Stimulated activated CD4-positive, alpha-beta T cell treated with anti-CD3 and anti-CD28 coated beads, Interleukin-12 subunit alpha, Interleukin-12 subunit beta, amount 100 ng/mL, for 4 hours (primary cell): ENCODE measurements at regions not wholly inside any gene's neighbourhood (a gene's known extent, or its start where the extent isn't known, plus 50 kb on each side); places are given as distances from the start of the nearest gene placed in this dataset.

Experiments
- DNase-seq: peaks from one replicate; pipeline ENCODE4 v3.0.0-alpha.2; 2020

DNA sequence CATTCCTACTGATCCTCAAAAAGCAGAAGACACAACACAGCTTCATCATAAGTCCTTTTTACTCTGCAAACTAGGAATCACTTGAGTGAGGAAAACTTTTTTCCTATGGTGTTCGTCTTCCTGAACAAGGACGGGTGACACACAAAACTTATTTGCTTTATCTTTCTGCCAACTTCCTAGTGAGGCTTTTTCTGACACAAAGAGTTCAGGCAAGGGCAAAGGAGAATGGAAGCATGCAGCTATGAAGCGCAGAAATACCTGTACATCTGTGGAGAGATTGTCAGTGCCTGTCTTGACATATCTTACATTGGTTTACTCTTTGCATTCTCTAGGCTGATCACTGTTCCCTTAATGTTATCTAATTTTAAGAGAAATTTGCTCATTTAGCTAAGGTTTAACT lies 548.0 kb upstream of the IGFBP7 start:
- no peak for DNase-seq

DNA sequence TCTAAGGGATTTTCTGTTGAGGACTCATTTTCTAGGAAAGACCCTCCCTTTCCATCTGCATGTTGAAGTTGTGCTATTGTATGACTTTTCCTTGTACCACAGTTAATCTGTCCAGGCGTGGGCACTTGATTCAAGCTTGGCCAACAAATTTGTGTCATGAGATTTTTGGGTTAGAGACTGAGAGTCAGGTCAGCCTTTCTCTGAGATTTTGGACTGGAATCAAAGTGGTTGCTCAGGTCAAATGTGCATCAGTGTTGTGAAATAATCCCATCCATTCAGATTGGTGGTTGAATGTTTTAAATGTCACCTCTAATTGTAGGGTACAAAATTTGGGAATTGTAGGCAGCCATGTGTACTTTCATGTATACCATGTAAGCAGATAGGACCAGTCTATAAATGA lies 545.2 kb upstream of the IGFBP7 start:
- DNase-seq: no peak

DNA sequence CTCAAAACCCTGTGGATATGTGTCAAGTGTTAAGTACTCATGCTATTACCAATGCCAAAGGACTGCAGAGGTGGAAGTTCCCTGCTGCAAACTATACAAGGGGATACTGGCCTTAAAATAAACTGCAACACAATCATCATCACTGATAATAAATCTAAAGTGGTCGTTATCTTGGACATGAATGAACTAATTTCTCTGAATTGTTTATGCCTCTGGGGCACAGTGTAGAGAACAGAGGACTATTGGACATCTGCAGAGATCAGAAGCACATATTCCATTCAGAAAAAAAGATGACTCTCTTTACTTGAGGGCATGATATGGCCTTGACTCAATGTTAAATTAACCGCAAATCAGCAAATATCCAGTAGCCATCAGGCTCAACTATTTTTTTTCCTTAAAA lies 542.6 kb upstream of the IGFBP7 start:
- no peak for DNase-seq

DNA sequence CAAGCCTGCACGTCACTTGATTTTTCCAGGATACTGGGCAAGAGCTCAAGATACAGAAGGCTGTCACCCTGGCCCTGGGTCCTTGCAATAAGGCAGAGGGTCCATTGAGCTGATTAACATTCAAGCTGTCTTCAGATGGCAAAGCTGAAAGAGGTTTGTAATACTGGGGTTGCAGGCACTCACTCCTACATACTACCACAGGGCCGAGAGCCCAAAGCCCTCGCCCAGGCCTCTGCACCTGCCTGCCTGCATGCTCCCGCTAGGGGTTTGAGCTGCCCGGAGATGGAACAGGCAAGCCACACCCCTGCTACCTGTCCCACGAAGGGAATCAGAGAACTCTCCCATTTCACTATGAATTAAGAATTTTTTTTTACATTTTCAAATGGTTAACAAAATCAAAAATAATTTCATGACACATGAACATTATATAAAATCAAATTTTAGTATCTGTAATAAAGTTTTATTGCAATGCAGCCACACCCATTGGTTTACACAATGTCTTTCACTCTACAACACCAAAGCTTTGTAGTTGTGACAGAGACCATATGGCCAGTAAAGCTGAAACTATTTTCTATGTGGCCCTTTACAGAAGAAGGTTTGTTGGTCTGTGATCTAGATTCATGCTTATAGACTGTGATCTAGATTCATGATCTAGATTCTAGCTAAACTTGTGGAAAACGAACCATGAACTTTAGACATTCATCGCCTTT lies 530.4 kb upstream of the IGFBP7 start:
- DNase-seq: no peak

DNA sequence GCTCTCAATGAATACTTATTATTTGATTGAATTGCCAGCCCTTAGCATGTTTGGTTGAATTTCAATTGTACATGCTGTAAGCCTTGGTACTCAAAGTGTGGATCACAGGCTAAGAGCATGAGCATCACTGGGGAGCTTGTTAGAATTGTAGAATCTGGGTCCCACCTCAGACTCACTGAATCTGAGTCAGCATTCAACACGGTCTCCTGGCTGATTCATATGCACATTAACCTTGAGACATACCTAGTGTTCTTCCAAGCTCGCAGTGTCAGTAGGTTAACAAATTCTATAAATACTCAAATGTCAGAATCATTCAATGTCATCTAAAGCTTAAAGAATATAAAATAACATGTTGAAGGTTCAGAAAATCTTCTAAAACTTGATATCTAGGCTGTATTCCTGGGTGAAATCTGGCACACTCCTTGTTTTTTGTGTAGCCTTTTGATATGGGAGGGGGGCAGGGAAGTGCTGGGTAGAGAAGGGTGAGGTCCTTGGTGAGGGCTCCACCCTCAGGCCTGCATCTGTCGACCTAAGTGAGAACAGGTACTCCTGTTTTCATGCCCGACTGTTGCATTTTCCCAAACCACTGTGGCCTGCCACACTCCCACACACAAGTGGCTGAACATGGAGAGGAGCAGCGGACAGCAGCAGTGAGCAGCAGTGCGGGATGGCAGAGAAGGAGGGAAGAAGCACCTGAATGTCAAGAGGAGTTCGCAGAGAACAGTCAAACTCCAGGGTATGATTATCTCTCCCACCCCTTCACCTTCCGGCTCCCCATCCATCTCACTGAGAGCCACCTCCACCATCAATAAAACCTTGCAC lies 529.6 kb upstream of the IGFBP7 start:
- no peak for DNase-seq

DNA sequence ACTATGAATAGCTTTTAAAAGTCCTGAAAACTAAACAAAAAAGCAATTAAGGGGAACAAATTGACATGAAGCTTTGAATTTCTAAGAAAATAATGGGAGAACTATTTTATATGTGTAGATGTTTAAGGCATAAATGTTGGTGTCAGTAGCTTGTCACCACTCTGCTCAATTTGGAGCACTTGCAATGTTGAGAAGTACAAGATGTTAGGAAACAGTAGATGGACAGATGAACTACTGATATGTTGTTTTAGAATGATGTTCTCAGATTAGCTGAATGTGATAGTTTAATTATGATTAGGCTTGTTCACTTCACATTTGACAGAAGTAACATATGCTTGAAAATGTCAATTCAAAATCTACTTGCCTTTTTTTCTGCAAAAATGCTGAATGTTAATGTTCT lies 525.7 kb upstream of the IGFBP7 start:
- no peak for DNase-seq

DNA sequence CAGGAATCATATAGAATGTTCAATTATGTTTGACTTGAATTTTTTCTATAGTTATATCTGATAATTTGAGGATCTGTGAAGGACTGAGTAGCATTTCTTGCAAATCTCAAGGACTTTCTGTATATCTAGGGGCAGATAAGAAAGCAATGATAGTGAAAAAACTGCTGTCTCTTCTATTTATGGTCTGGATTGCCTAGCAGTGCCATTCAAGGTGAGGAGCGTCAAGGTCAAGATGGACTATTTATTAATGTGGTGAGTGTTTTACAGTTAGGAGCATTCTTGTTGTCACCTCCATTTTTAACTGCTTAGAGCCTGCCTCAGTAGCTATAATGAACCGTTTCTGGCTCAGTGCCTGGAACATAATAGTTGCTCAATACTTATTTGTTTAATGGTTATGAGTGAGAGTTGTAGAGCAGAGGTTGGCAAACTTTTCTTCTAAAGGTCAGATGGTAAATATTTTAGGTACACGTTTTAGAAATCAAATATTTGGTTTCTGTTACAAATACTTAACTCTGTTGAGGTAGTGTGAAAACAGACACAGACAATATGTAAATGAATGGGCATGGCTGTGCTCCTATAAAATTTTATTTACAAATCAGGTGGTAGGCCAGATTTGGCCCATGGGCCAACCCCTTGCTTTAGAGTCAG lies 523.2 kb upstream of the IGFBP7 start:
- no peak for DNase-seq

DNA sequence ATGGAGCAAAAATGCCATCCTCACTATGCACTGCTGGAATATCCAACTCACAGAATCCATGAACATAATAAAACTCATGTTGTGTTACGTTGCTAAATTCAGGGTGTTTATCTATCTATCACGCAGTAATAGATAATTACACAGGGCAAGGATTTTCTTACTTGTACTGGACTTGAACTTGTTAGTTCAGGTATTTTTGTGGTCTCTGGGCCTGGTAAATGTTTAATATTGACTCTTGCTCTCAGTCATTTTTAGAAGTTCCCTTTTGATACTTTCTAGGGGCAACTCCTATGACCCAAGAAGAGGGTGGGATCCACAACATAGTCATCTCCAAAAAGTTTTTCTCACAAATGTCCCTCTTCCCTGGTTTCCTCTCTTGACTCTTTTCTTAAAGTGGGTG lies 522.4 kb upstream of the IGFBP7 start:
- DNase-seq: no peak

DNA sequence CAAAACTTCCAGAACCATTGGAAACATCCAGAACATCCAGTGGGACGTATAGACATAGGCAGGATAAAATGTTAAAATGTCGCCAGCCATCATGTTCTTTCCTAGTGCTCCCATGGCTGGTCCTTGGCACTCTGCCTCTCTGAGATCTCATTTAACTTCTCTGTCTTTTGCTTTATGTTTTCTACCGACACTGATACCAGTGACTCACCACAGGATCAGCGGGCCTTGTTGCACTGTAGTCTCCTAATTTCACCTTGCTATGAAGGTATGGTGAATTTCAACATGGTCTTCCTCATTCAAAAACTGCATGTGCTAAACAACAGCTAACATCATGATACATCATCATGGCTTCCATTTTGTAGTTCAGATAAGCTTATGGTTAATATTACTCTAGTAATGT lies 521.0 kb upstream of the IGFBP7 start:
- no peak for DNase-seq

DNA sequence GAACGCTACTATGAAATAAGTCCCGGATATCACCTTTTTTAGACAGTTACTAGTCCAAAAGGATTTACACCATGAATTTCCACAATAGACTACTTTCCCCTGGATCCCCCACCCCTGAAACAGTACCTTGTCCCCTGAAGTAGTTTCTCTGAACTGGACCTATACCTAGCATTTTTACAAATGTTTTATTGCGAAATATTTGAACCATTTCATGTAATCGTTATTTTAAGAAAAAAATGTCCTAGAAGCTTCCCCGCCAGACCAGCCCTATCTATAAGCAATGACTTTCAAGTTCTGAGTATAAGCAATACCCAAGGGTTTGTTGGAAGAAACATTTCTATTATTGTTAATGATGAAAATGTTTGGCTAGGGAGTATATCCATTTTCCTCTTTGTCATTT lies 517.8 kb upstream of the IGFBP7 start:
- DNase-seq: no peak

DNA sequence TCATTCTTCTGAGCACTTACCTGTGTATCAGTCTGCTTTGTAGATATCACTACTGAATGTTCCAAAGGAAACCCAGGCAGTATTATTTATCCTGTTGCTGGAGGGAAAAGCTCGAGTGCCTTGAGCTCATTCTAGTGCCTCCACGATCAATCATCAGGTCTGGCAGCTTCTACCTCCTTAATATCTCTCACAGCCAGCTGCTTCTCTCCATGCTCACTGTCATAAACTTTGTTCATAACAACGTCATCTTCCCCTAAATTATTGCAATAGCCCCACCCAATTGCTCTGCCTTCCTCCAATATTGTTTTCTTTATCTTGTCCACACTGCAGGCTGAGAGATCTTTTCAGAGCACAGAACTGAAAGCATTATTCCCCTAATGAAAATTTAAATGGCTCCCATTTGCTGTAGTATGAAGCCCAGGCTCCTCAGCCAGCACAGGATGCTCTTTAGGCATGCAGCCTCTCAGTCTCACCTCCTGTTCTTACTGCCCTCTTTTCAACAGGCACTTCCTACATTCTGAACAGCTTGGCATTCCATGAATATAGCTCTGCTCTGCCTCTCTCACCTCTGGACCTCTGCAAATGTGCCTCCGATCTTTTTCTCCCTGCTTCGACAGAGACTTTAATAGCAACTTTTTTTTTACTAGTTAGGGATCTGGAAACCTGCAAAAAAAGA lies 504.2 kb upstream of the IGFBP7 start:
- no peak for DNase-seq

DNA sequence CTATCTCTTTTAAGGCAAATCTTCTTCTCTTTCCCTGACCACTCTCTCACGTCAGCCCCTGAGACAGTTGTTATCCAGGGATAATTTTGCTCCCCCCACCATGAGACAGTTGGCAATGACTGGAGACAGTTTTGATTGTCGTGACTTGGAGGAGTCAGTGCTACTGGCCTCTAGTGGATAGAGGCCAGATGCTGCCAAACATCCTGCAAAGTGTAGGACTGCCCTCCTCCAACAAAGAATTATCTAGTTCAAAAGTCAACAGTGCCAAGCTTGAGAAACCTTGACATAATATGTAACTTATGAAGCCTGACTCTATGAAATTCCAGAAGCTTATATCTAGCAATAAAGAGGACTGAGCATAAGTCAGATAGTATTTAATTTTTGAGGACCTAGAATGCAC lies 502.1 kb upstream of the IGFBP7 start:
- DNase-seq: no peak

DNA sequence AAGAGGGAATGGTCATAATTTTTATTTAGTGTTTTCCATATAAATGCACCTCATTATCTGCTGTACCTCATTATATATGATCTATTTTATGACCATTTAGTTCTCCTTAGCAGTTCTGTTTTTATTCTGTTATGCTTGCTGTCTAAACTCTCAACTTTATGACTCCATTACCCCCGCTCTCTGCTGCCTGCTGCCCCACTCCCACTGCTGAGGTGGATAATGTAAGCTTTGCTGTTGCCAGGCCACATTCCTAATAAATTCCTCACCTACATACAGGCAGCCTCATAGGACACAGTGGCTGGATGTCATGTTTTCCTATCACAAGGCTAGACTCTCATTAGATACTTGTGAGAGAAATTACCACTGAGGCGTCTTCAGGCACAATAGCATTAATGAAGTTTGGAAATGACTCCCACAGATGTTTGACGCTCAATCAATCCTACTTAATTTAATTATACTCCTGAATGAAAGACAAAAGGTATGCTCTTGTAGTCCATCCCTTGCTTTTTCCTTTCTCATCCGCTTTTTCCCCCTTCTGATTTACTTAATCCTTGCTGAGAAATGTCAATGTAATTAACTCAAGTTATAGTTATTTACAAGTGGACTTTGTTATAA lies 497.5 kb upstream of the IGFBP7 start:
- no peak for DNase-seq

DNA sequence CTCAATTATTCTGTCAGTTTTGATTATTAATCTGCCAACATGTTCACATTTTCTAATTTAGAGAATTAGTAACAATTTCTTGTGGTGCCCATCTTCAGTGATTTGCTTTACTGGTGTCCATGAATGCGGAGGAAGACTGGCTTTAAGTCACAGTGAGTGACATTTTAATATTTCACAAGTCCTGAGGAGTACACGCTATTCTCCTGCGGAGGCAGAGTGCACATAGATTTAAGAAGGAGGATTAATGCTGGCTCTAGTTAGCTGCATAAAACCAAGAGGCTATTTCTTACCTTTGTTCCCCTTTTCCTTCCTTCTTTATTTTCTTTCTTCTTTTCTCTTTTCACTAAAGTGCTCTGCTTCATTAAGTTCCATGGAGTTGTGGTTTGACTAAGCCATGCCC lies 495.2 kb upstream of the IGFBP7 start:
- no peak for DNase-seq

DNA sequence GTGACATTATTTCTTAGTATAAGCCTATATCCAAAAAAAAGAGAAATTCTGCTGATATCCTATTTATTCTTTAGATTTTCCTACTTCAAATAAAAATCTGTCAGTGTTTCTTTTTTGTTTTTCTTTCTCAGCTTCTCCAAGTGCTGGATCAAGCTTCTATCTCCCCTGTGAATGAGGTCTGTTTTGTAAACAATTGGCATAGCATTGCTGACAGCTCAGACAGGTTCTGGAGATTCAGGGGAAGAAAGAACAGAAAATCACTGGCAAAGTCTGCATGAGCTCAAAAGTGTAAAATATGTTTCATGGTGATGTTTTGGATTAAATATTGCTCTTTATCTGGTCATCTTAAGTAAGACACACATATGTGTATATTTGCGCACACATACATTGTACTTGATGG lies 492.0 kb upstream of the IGFBP7 start:
- no peak for DNase-seq

DNA sequence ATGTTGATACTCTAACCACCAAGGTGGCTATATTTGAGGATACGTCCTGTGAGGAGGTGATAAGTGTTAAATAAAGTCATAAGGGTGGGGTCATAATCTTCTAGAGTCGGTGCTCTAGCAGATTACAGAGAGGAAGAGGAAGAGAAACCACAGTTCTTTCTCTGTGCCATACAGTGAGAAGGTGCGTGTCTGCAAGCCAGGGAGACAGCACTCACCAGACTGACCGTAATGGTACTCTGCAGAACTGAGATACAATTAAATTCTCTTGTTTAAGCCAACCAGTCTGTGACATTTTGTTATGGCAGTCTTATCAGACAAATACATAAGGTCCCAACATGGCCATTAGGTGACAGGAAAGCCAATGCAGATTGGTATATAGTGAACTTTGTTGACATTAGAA lies 480.9 kb upstream of the IGFBP7 start:
- DNase-seq: no peak

DNA sequence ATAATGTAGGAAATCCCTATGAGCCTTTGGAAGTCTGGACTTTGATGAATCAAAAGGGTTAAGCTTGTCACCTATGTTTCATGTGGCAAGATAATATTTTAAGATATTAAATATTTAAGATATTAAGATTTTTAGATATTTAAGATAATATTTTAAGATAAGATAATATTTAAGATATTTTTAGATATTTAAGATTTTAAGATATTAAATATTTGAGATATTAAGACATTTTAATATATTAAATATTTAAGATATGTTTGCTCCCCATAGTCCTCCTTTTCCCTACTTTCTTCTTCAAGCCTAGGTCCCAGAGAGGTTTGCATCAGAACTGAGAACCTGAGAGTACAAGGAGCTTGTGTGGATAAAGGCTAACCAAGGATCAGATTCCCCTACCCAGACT lies 478.4 kb upstream of the IGFBP7 start:
- DNase-seq: no peak

DNA sequence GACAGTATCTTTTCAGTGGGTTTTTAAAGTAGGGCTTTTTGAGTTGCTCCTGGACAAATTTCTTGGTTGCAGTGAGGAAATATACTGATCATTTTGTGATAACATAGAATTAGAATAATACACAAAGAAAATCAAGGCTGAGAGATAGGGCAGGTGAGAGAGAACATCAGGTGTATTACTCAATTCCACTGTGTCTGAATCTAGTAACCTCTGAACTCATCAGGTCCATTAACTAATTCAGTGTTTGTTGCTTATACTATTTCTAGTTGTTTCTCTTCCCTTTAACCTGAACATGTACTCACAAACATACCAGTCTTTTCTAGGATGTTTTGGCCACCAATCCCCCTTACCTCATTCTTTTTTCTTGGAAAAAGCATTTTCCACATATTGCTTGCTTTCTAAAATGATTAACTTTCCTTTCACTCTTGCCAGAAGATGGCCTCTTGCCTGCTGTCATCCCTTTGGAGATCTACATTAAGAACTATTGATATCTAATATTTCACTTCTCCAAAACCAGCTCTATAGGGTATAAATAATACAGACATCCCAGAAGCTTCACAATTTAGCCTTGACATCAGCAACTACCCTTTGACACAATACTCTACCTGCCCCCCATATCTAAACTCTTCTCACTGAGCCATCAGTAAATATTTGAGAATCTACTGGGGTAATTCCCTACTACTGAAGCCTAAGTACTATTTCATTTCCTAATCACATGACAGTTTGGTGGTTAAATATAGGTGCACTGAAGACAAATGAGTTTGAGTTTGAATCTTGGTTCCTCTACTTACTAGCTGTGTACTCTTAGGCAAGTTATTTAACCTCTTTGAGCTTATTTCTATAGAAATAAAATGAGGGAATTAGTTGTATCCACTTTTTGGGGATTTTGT lies 470.8 kb upstream of the IGFBP7 start:
- DNase-seq: no peak

DNA sequence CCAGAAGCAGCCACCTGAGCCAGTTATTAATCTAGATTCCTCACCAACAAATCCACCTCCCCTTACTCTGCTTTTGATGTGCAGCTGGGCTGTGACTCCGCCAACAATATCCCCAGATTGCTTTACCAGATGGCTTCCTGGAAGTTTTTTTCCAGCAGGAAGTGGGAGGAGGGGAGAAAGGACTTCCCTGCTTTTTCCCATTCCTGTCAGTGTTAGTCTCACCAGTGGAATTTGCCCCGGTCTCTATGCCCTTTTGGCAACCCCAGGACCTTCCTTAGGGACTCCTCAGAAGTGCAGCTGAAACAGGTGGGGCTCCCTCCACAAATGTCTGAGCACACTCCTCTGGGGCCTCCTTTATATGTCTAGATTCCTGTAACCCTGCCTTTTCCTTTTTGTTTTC lies 465.2 kb upstream of the IGFBP7 start:
- no peak for DNase-seq

DNA sequence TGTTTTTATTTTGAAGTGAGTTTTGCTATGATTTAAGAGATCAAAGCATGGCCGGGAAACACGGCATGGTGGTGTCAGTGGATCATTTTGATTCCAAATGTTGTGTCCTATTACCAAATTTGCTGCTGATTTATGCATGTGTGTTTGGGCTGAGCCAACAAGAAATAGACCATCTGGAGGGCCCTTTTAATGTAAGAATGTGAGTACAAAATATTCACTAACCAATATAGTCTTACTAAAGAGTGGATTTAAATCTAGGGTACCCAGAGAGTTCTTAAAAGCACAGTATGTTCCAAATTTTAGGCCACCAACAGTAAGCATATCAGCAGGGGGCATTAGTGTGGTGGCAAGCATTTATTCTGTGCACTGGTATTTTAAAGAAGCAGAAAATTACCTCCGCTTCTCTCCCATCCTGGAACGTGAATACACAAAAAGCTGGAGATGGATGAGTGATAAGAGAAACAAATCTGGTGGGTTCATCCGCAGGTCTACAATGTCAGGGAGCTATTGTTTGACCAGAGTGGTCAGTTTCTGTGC lies 444.4 kb upstream of the IGFBP7 start:
- no peak for DNase-seq

DNA sequence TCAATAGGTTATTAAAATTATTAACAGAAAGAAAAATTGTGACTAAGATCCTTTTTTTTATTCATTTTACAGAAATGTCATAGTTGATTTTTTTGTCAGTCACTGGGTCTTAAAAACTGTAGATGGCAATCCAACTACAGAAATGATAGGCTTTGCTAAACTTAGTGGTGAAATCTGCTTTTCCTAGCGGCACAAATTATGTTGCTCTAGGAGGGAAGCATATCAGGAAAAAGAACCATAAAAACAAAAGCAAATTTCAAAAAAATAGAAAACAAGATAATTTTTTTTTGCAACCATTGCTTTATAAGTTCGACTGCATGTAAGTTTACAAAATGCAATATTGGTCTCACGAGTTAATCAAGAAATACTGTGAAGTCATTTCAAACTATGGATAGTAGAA lies 443.5 kb upstream of the IGFBP7 start:
- DNase-seq: no peak

DNA sequence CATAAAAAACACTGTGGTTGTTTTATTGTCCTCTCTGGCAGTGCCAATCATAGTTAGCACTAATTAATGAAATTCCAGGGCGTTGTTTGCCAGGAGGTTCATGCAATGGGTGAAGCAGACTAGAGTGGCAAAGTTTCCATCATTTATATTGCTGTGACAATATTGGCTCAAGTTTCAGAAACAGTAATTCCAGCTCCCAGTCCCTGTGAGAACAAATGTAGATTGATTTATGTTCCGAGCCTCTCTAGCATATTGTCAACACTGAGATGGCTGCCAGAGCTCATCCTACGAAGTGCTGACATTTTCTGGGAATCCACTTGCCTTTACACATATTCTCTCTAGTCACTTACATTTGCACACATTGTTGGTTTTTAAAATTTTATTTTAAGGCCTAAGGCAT lies 440.0 kb upstream of the IGFBP7 start:
- no peak for DNase-seq
